ENCODE measurements at regions not wholly inside any gene's neighbourhood (a gene's known extent, or its start where the extent isn't known, plus 50 kb on each side); places are given as distances from the start of the nearest gene placed in this dataset.

- no peak for TF ChIP-seq EZH2 (IDR thresholded peaks at IDR 0.05)
- no peak for TF ChIP-seq POLR2AphosphoS5 (IDR thresholded peaks at IDR 0.05; ENCODE audit: borderline replicate concordance, low read depth, low read length)
- no peak for TF ChIP-seq FOXP2 (optimal IDR thresholded peaks at IDR 0.05; ENCODE audit: control extremely low read depth, extremely low read length, insufficient read depth)
Observed at GRCh38 chr6:145151624-145152023, 583.7 kb downstream of the EPM2A start.

Data from SK-N-MC (cell line).